Nephron progenitor cell (in vitro differentiated cells): ENCODE measurements at regions not wholly inside any gene's neighbourhood (a gene's known extent, or its start where the extent isn't known, plus 50 kb on each side); places are given as distances from the start of the nearest gene placed in this dataset.
"Not testable (repeated sequence)": the region's sequence is repeated elsewhere in the genome, so short reads cannot be mapped to it uniquely, and the experiment has no call there.

Source experiments
- DNase-seq: peaks from one replicate; pipeline ENCODE4 v3.0.0; 2021
- H3K27ac Mint-ChIP-seq: 2 replicates; pipeline ENCODE4 v1.8.0; 2021; ENCODE audit warnings: mild to moderate bottlenecking, moderate library complexity, mixed read lengths
- H3K27me3 Mint-ChIP-seq: 2 replicates; pipeline ENCODE4 v1.8.0; 2021; ENCODE audit warnings: mild to moderate bottlenecking, low read depth, mixed read lengths; ENCODE audit not compliant: poor library complexity
- H3K36me3 Mint-ChIP-seq: 2 replicates; pipeline ENCODE4 v1.8.0; 2021; ENCODE audit warnings: low read depth, mixed read lengths
- H3K4me1 Mint-ChIP-seq: 2 replicates; pipeline ENCODE4 v1.8.0; 2021; ENCODE audit warnings: mixed read lengths
- H3K4me3 Mint-ChIP-seq: 2 replicates; pipeline ENCODE4 v1.8.0; 2021; ENCODE audit warnings: mild to moderate bottlenecking, moderate library complexity, mixed read lengths
- H3K9me3 Mint-ChIP-seq: 2 replicates; pipeline ENCODE4 v1.8.0; 2021; ENCODE audit warnings: mild to moderate bottlenecking, moderate library complexity, mixed read lengths

DNA sequence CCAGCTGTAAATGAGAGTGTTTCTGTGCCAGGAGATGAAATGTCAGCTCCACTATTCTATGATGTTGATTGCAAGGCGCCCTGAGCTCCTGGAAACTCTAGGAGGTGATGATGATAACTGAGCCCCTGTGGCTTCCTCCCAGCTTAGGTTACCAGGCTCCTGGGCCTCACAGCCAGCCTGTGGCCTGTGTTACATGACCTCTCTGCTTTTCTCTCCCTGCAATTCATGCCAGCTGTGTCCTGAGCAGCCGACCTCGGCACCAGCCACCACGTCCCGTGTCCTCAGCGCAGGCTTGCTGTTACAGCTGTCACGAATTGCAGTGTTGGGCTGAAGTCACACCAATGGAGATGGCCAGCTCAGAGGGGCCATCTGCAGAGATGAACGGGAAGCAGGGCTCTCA, 110.2 kb upstream of the MTLN start:
- H3K36me3 Mint-ChIP-seq, H3K27ac Mint-ChIP-seq, H3K9me3 Mint-ChIP-seq, H3K27me3 Mint-ChIP-seq, H3K4me3 Mint-ChIP-seq, DNase-seq, H3K4me1 Mint-ChIP-seq: not testable (repeated sequence)

DNA sequence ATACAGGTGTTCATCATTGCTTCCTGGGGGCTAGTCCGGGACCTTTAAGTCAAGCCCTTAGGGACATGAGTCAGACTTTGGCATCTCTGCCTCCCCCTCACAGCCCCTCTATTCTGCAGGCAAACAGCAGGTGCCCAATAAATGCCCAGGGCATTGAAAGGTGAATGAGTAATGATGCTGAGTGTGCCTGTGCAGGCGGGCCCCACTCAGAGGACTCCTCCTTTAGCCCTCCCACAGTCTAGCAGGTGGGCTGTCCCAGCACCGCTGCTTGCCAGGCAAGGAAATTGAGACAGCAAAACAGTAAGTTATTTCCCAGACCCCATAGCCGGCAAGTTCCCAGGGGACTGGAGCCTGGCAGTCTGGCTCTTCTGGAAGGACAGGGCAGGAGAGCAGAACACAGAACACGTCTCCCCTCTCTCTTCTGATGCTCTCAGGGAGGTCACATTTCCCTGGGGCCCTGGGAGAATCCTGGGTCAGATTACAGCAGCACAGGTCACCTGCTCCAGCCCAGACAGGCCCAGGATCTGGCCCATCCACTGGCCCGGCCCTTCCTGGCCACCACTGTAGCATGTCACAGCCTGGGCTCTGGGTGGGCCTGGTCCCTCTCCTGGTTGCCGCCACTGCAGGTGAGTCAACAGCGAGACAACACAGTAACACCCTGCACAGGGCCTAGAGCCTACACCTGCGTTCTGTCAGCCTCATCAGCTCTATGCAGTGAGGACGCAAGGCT, 108.7 kb upstream of the MTLN start:
- H3K27me3 Mint-ChIP-seq, H3K9me3 Mint-ChIP-seq, H3K36me3 Mint-ChIP-seq, H3K27ac Mint-ChIP-seq, DNase-seq, H3K4me3 Mint-ChIP-seq, H3K4me1 Mint-ChIP-seq: not testable (repeated sequence)

DNA sequence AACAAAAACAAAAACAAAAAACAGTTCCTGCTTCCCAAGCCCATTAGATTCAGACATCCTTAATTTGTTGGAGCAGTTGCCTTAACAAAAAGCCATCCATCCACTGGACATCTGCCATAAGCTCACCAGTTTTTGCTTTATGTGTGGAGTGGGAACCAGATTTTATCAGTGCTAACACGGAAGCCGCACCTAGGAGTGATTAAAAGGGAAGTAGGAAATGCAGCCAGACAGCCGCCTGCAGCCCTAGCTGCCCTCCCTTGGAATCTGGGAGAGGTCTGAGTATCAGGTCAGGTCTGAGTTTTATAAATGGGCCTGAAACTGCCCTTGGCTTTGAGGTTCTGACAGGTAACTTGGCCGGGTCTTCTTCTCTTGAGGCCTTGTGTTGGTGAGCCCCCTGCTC, 106.6 kb upstream of the MTLN start:
- DNase-seq, H3K4me3 Mint-ChIP-seq, H3K36me3 Mint-ChIP-seq, H3K27ac Mint-ChIP-seq, H3K27me3 Mint-ChIP-seq, H3K4me1 Mint-ChIP-seq, H3K9me3 Mint-ChIP-seq: not testable (repeated sequence)

DNA sequence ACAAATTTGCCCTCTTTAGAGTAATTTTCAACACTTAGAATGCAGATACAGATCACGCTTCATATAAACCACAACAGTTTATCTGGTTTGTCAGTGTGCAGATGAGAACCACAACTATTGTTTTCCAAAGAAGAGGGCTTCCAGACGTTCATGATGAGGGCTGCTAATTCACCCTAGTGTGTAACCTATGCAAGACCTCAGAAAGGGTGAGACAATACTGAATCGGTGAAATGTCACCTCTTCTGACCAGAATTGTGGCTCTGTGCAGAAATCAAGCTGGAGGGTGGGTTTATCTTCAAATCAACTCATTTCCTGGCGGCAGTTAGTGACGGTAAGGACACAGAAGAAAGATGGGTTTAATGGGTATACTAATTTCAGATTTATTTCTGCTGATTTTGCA, 105.0 kb upstream of the MTLN start:
- H3K9me3 Mint-ChIP-seq, H3K27me3 Mint-ChIP-seq, H3K4me1 Mint-ChIP-seq, H3K27ac Mint-ChIP-seq, H3K4me3 Mint-ChIP-seq, H3K36me3 Mint-ChIP-seq, DNase-seq: not testable (repeated sequence)

DNA sequence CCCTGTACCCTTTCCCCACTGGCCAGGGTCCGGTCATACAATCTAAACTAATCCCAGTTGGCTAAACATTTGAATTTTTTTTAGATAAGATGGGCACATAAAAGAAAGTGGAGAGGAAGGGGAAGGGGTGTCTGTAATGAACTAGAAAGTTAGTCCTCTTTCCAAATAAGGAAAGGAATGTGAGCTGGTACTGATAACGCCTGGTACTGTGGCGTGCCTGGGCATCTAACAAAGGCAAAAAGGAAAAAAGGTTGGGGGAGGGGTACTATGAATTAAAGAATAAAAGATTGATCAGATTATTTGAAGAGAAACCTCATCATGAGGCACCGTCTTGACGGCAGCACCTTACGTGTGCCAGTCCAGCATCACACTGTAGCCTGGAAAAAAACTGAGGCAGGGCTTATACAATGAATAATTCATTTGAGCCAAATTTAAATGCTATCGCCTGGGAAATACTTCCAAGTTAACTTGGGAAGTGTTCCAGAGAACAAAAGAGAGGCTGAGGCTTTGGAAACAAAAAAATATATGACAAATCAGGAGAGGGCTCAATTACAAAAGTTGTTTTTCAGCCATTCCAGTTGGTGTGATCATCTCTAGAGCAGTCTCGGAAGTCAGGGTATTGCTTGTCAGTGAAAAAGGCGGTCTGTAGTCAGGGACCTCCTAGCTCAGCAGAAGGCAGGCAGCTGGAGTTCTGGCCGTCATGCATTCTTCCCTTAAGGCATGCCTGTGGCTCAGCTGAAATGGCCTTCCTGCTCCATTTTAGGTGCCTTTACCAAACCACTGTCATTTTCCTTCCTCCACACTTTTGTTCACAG, 103.9 kb upstream of the MTLN start:
- not testable (repeated sequence) for H3K9me3 Mint-ChIP-seq, H3K27ac Mint-ChIP-seq, H3K4me1 Mint-ChIP-seq, H3K36me3 Mint-ChIP-seq, DNase-seq, H3K27me3 Mint-ChIP-seq, H3K4me3 Mint-ChIP-seq

DNA sequence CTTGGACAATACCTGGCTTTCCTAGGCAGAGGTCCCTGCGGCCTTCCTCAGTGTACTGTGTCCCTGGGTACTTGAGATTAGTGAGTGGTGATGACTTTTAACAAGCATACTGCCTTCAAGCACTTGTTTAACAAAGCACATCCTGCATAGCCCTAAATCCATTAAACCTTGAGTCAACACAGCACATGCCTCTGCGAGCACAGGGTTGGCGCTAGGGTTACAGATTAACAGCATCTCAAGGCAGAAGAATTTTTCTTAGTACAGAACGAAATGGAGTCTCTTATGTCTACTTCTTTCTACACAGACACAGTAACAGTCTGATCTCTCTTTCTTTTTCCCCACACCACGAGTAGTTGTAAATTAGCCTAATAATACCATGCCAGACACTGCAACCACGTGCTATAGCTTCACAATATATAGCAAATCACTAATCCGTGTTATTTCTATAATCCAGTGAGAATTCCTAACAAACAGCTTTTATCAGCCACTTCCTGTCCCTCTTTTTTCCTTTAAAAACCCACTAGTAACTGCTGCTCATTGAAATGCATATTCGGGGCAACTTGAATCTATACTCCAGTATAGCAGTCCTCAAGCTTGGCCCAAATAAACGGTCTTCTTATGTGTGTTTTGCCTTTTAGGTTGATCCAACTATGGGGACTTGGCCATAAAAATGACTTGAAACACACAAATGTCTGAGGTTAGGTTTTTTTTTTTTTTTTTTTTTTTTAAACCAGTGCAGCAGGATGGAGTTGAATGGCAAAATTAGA, 102.9 kb upstream of the MTLN start:
- H3K36me3 Mint-ChIP-seq, H3K4me3 Mint-ChIP-seq, H3K9me3 Mint-ChIP-seq, H3K4me1 Mint-ChIP-seq, DNase-seq, H3K27ac Mint-ChIP-seq, H3K27me3 Mint-ChIP-seq: not testable (repeated sequence)

DNA sequence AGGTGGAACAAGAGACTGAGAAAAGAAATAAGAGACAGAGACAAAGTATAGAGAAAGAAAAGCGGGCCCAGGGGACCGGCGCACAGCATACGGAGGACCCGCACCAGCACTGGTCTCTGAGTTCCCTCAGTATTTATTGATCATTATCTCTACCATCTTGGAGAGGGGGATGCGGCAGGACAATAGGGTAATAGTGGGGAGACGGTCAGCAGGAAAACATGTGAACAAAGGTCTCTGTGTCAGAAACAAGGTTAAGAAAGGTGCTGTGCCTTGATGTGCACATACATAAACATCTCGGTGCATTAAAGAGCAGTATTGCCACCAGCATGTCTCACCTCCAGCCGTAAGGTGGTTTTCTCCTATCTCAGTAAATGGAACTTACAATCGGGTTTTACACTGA, 102.1 kb upstream of the MTLN start:
- H3K9me3 Mint-ChIP-seq, H3K27me3 Mint-ChIP-seq, H3K4me1 Mint-ChIP-seq, DNase-seq, H3K27ac Mint-ChIP-seq, H3K4me3 Mint-ChIP-seq, H3K36me3 Mint-ChIP-seq: not testable (repeated sequence)

DNA sequence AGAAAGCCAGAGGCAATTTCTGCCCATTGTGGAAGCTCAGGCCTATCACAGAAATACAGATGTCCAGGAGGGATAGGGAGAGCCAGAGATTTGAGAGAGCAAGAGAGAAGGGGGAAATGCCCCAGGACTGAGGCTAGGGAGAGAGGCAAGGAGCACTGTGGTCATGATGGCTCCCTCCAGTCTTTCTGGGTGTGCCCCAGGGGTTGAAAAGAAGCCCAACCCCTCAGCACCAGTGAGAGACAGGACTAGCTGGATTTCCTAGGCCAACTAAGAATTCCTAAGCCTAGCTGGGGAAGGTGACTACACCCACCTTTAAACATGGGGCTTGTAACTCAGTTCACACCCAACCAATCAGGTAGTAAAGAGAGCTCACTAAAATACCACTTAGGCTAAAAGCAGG, 100.7 kb upstream of the MTLN start:
- H3K4me1 Mint-ChIP-seq, H3K27me3 Mint-ChIP-seq, H3K36me3 Mint-ChIP-seq, DNase-seq, H3K9me3 Mint-ChIP-seq, H3K27ac Mint-ChIP-seq, H3K4me3 Mint-ChIP-seq: not testable (repeated sequence)

DNA sequence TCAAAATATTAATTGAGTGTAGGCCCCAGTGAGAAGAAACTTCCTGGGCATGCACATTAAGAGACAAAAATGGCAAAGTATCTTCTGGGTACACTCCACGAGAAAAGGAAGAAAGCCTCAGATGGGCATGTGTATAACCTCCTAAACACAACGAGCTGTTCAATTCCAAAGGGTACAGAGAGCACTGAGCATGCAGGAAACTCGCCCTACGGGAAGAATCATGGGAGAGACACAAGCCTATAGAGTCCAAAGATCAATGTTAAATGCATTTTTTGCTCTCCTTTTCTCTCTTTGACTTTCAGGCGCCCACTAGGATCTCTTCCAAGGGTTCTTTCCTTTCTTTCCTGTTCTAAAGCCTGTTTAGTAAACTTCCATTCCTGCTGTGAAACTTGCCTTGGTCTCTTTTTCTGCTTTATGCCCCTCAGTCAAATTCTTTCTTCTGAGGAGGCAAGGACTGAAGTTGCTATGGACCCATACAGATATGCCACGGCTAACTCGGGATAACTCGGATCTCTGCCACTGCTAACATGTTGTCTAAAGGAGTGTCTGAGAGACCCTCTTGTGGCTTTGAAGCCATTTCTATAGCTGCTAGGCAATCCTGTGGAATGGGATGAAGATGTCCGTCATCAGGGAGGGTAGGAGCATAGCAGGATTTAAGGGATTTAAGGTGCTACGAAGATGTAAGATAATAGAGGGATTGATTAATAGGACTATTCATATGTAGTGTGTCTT, 99.5 kb upstream of the MTLN start:
- H3K27ac Mint-ChIP-seq, H3K4me1 Mint-ChIP-seq, H3K27me3 Mint-ChIP-seq: not testable (repeated sequence)

DNA sequence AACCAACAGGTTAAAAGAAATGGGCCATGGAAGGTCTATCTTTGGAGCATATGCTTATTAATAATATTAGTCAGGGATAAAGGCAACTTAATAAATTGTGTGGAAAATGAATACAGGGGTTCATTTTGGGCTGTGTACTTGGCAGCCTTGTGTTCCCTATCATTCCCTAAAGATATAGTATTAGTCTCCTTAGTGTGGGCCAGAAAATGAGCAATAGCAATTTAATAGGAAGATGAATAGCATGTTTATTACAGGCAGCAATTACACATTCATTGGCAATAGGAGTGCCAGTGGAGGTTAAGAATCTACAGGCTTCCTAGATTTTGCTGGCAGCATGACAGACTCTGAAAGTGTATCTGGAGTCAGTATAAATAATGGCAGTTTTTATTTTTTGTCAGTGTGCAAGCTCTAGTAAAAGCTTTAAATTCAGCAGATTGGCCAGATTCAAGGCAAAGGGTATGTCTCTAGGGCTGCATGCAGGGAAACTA, 98.7 kb upstream of the MTLN start:
- not testable (repeated sequence) for H3K27me3 Mint-ChIP-seq, H3K27ac Mint-ChIP-seq, DNase-seq, H3K9me3 Mint-ChIP-seq, H3K4me3 Mint-ChIP-seq, H3K4me1 Mint-ChIP-seq, H3K36me3 Mint-ChIP-seq

More for the DNA sequence above, 99.5 kb upstream of the MTLN start:
- DNase-seq, H3K4me3 Mint-ChIP-seq, H3K9me3 Mint-ChIP-seq, H3K36me3 Mint-ChIP-seq: not testable (repeated sequence)

DNA sequence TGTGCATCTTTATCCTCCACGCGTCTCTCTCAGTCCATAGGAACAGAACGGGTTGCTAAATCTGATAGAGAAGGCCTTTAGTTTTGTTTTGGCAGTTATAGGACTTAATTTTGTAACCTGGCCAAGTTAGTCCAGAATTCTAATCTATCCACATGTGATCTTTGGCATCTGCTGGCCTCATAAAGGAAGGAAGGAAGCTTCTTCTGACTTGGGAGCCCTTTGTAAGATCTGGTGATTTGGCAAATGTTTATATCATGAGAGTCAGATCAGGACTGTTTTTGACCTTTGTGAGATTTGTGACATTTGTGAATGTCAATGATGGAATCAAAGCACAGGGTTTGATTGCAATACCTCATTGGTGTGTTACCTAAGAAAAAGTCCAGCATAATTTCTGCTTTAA, 96.4 kb upstream of the MTLN start:
- not testable (repeated sequence) for DNase-seq, H3K4me1 Mint-ChIP-seq, H3K9me3 Mint-ChIP-seq, H3K27ac Mint-ChIP-seq, H3K36me3 Mint-ChIP-seq, H3K27me3 Mint-ChIP-seq, H3K4me3 Mint-ChIP-seq

DNA sequence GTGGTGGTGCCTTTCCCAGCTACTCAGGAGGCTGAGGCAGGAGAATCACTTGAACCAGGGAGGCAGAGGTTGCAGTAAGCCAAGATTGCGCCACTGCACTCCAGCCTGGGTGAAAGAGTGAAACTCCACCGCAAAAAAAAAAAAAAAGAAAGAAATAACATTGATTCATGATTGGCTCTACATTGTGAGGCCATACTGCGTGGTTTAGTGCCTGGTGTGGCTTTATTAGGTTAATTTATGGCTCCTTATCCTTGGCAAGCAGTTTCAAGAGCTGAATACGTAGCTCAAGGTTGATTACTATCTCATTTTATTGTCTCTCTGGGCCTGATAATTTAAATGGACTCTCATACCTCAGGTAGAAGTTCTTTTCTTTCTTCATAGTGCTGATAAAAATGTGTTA, 80.5 kb upstream of the MTLN start:
- not testable (repeated sequence) for H3K4me3 Mint-ChIP-seq, DNase-seq, H3K9me3 Mint-ChIP-seq, H3K27ac Mint-ChIP-seq, H3K27me3 Mint-ChIP-seq, H3K4me1 Mint-ChIP-seq, H3K36me3 Mint-ChIP-seq

DNA sequence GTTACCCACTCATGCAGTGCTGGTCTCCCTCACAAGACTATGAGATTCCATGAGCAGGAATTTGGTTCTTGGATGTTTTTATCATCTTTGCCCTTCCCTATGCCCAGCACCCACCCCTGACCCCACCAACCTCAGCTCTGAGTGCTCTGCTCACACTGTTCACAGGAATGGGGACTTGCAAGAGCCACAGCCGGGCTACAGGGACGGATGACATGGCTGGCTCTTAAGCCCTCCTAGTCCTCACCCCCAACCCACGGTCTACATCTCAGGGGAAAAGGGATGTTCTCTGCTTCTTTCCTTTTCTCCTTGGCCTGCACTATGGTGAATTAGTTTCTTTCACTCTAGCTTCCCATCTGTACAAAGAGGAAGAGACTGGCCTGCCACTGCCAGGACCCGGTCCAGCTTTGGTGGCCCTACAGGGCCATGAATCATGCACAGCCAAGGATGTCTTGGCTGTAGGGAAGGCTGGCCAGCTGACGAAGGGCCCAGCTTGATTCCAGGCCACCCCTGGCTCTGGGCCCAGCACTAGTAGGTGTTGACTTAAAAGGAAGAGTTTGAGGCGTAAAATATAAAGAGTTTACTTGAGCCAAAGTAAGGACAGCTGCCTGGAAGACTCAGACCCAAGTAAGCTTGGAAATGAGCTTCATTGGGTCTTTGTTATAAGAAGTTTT, 79.7 kb upstream of the MTLN start:
- H3K27ac Mint-ChIP-seq, H3K36me3 Mint-ChIP-seq, H3K4me1 Mint-ChIP-seq, H3K9me3 Mint-ChIP-seq, H3K27me3 Mint-ChIP-seq, DNase-seq, H3K4me3 Mint-ChIP-seq: not testable (repeated sequence)
